HG02642 (cell line): ENCODE measurements at regions not wholly inside any gene's neighbourhood (a gene's known extent, or its start where the extent isn't known, plus 50 kb on each side); places are given as distances from the start of the nearest gene placed in this dataset.
A peak's percentile ranks its signal among the peaks of the same experiment; 100 is the strongest.

ENCODE experiments used
- ATAC-seq: cut with Tn5 transposase; IDR thresholded peaks from one replicate; pipeline ENCODE4 v1.9.1; 2021; ENCODE audit warnings: mild to moderate bottlenecking; ENCODE audit not compliant: unreplicated experiment, poor library complexity

DNA sequence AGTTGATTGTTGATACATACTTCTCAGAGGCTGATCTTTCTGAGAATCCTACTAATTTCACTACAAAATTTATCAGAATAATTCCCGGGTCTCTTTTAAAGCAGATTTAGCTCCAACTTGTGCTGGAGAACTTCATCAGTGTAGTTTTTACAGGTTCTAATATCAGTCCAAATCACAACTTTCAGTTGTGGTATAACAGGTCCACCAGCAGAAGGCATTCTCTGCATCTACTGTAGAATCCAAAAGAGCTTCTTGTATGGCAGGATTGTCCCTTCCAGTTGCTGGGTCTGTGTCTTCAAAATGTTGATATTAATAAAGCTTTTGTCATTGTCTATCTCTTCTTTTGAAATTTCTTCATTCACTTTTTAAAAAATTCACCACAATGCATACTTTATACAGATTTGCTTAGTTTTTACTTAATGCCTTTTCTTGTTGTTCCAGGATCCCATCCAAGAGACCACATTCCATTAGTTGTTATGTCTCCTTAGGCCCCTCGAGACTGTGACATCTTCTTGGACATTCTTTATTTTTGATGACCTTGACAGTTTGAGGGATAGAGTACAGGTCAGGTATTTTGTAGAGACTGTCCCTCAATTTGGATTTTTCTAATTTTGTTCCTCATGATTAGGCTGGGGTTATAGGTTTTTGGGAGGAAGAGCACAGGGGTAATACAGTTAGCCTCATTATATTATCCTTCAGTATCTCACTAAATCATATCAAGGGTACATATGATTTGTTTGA, 490.5 kb upstream of the MEX3C start:
- ATAC-seq = no peak

- ATAC-seq = no peak
Measured at GRCh38 chr18:51692612-51693011, 495.1 kb upstream of the MEX3C start.

DNA sequence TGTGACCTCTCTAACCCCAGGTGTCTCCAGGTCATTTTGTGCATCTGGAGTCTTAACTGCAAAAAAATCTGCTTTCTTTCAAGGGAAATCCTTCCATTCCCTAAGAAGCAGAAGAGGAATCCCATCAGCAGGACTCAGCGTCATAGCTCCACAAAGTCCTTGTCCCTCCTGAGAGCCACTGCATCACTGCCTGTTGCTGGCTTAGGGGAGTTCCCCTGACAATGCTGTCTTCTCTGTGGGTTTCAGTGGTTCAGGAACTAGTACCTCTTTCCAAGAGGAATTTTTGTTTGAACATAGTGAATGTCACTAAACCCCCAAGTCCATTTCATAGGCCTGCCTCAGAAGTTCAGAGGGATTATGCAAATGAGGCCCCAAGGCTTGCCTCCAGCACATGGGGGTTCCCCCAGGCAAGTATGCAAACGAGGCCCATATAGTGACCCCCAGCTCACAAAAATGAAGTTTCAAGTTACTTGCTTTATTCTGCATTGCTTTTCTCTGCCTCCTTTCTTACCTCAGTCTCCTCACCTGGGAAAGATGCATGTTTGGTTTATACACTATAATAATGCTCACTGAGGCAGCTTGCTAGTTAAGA, 513.9 kb upstream of the MEX3C start:
- peak; percentile 85 for ATAC-seq

DNA sequence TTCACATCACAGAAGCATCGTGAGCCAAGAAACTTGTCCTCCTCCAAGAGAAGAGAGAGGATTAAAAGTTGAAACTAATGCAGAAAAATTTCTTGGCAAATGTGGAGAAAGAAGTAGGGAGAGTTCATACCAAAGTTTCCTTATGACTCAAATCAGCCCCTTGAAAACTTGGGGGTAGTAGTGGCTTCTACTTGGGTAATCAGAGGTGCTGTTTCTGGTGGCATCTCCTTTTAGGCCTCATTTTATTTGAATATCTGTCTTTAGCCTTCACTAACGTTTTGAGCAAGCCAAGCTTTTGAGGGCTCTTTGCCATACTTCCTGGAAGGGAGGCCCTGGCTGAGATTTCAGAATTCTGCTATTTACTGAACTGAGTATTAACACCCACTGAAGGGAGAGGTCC, 515.3 kb upstream of the MEX3C start:
- ATAC-seq = no peak

- ATAC-seq = no peak
Measured at GRCh38 chr18:51716277-51716676, 518.8 kb upstream of the MEX3C start.

- ATAC-seq = no peak
Measured at GRCh38 chr18:51721388-51721787, 523.9 kb upstream of the MEX3C start.

DNA sequence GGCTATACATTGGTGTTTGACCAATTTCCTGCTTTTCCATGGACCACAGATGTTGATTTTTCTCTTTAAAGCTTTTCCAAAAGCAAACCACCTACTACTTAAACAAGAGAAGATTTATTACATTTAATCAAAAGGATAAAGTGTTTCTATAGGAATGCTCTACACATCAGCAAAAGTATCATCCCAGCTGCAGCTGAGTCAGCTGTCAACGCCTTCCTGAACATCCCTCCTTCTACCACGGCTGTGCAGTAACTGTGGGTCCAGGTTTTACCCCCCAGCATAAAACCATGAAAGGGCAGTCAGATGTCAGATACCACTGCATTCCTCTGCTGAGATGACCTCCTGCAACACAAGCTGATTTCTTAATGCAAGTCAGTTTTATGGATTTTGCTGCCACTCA, 524.5 kb upstream of the MEX3C start:
- ATAC-seq = no peak

DNA sequence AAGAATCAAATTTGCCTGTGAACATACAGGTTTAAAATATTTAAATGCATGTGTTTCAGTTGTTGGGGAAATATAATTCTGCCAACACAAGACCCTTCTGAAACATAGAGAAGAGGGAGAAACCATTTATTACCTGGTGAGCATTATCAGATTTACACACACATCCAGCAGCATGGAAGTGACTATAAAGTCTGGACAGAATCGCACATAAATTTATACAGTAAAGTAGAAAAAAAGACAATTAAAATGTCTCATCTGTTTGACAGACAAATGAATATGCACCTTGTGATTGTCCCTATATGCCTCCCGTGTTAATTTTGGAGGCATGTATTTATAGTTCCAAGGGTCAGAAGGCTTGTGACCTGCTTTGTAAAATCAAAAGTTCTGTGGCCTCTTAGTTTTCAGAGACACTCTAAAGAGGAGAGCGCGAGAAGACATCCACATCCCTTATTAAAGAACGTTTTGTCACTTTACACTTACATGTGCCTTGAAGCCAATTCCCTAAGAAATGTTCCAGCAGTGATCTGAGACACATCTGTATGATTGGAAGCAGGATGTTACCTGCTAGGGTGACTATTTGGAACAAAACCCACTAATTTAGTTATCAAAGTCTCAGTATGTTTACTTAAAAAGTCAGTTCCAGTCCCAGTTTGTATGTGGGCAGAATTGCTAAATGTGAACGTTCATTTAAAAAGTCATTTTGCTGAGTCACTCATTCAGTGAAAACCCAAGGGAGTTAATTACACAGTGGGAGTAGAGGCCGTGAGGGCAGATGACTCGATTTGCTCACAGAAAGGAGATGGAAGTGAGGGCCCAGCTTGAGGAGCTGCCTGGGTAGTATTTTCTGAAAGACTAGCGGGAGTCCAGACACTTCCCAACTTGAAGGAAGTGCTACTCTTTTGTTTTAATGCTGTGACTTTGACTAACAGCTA, 527.6 kb upstream of the MEX3C start:
- no peak for ATAC-seq

GRCh38 chr18:51726614-51727013, 529.1 kb upstream of the MEX3C start:
- ATAC-seq = no peak

DNA sequence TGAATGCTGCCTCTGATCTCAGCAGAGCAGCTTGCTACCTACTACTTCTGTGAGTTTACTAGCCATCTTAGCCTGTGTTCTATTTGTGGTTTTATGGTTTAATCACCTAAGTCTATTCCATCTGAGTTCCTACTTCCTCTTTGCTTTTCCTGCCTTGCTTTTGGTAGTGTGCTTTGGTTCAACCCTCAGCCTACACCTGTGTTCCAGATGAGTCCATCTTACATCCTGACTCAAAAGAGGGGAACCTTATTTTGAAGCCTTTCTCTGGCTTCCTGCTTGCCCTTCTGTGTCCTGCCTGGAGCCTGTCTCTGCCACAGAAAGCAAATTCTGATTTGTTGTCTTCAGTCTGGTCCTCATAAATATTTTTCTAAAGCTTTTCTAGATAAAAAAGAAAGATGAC, 530.3 kb upstream of the MEX3C start:
- peak; percentile 66 for ATAC-seq

DNA sequence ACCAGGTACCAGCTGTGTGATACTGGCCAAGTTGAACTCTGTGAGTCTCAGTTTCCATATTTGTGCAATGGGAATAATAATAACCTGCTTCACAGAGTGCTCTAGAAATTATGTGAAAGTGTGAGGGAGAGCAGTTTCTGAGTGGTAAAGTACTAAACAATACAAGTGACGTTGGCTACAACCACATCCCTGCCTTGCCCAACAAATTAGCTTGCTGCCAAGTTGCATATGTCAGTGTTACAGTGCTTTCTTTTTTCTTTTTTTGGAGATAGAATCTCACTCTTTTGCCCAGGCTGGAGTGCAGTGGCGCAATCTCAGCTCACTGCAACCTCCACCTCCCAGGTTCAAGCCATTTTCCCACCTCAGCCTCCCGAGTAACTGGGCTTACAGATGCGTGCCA, 533.6 kb upstream of the MEX3C start:
- ATAC-seq = no peak

DNA sequence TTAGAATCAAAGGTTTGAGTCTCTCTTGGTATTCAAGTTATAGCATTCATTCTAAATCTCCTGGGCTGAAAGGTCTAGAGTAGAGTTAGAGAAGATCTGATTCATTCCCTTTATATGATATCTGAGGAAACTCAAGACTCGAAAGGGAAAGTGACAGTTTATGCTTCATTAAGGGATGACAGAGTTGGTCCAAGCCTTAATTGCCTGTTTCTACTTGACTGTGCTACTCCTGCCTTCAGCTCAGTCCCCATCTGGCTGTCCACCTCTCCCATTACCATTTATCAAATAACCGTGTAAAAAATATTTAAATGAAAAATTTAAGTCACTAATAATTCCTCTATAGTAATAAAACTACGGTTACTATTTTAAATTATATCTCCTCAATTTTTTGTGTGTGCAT, 537.1 kb upstream of the MEX3C start:
- no peak for ATAC-seq

- ATAC-seq = peak; percentile 88
Measured at GRCh38 chr18:51739044-51739666, 541.7 kb upstream of the MEX3C start.

GRCh38 chr18:51751901-51752300, 554.4 kb upstream of the MEX3C start:
- ATAC-seq = no peak

DNA sequence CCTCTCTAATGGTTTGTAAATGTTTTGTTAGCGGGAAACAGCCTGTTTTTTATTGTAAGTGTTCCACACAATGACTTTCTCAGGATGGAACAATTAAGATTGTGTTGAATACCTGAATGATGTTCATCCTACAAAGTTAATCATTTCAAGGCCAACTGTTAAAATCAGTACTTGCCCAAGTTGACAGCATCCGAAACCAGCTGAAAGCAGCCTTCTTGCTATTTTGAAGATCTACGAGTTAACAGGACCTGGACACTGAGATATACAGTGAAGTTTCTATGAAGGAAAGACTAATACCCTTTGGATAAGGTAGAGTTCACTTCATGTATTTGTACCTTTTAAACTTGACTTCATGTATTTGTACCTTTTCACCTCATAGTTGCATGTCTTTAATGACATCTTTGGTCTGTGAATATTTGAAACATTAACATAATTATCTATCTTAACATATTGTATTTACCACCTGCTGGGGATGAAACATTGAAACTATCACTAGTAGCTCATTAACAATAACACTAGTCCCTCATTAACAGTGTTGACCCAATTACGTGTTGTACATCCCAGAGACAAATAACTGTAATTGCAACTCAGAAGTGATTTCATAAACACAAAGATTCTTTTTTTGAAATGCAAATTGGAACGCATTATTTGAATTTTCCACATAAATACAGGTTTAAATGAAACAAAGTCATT, 556.0 kb upstream of the MEX3C start:
- no peak for ATAC-seq

DNA sequence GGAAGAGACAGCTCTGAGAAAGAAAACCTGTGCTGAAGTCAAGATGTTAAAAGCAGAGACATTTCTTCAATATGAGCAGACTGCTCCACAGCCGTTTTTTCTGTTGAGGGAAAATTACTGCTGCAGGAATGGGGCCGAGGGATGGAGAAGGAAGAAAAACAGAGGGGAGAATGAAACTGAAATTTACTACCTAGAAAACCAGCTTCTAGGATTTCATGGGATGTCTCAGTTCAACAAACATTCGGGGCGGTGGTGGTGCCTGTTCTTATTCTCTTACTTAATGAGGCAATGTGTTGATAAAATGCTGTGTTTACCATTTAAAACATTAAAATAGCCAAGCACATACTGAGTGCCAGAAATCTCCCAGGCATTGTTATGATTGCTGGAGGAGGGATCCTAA, 557.1 kb upstream of the MEX3C start:
- ATAC-seq = no peak

- no peak for ATAC-seq
Measured at GRCh38 chr18:51757255-51757924, 559.9 kb upstream of the MEX3C start.

DNA sequence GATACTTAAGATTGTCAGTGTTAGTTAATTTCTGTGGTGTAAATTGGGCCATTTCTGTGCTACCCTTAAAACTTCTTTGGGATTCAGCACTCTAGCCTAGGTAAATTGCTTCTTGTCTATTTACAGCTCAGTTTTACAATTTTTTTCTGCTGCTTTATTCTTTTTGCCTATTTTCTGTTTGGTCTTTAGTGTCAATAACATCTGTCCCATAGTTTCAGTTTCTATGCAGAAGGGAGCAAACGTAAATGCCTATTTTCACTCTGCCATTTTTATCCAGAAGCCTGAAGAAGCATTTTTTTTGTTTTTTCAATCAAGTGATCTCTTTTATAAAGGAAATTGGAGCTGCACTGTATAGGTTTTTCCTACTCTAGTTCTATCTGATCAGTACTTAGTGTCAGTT, 564.9 kb upstream of the MEX3C start:
- no peak for ATAC-seq

- no peak for ATAC-seq
Measured at GRCh38 chr18:51765606-51766360, 568.3 kb upstream of the MEX3C start.
